DND-41 (cell line): ENCODE measurements at regions not wholly inside any gene's neighbourhood (a gene's known extent, or its start where the extent isn't known, plus 50 kb on each side); places are given as distances from the start of the nearest gene placed in this dataset.

ENCODE experiments used
- ATAC-seq: fragments of 200-7000 bp; cut with Tn5 transposase; 3 replicates; pipeline ENCODE4 v1.9.1; 2021; ENCODE audit warnings: low read depth; ENCODE audit not compliant: insufficient read depth
- DNase-seq: peaks from one replicate; pipeline ENCODE4 v3.0.0-alpha.2; 2020
- H2AFZ ChIP-seq: 2 replicates; pipeline ENCODE4 v1.6.0; 2012; ENCODE audit warnings: low read depth, low read length
- H3K27ac ChIP-seq: 2 replicates; pipeline ENCODE4 v1.5.1; 2012; ENCODE audit warnings: low read length, inconsistent platforms
- H3K27me3 ChIP-seq: fragments of 200-600 bp; sonication (generic); 2 replicates; pipeline ENCODE4 v1.6.0; 2012; ENCODE audit warnings: low read length, mild to moderate bottlenecking, inconsistent platforms; ENCODE audit not compliant: insufficient read depth, poor library complexity
- H3K36me3 ChIP-seq: 2 replicates; pipeline ENCODE4 v1.5.1; 2012; ENCODE audit warnings: low read length, inconsistent platforms; ENCODE audit not compliant: insufficient read depth
- H3K4me1 ChIP-seq: 2 replicates; pipeline ENCODE4 v1.5.1; 2012; ENCODE audit warnings: mild to moderate bottlenecking, low read length; ENCODE audit not compliant: insufficient read depth
- H3K4me2 ChIP-seq: 2 replicates; pipeline ENCODE4 v1.6.0; 2012; ENCODE audit warnings: mild to moderate bottlenecking, moderate library complexity, low read length, inconsistent platforms; ENCODE audit not compliant: insufficient read depth
- H3K4me3 ChIP-seq, 2 experiments: fragments of 200-600 bp in 1 of 2; shearing (Covaris generic) in 1 of 2; 2 replicates each; pipeline ENCODE4 v1.5.1; 2012 to 2016; ENCODE audit warnings: inconsistent platforms in 2 of 2, low read length in 2 of 2, mild to moderate bottlenecking in 2 of 2, low read depth in 1 of 2, moderate library complexity in 1 of 2
- H3K79me2 ChIP-seq: 2 replicates; pipeline ENCODE4 v1.6.0; 2012; ENCODE audit warnings: low read length, inconsistent platforms; ENCODE audit not compliant: insufficient read depth
- H3K9ac ChIP-seq: 2 replicates; pipeline ENCODE4 v1.6.0; 2012; ENCODE audit warnings: low read depth, mild to moderate bottlenecking, inconsistent platforms, low read length, moderate library complexity
- H3K9me3 ChIP-seq: 2 replicates; pipeline ENCODE4 v1.5.1; 2012; ENCODE audit warnings: low read length, moderate library complexity, mild to moderate bottlenecking, inconsistent platforms; ENCODE audit not compliant: insufficient read depth, severe bottlenecking
- H4K20me1 ChIP-seq: 2 replicates; pipeline ENCODE4 v1.6.0; 2012; ENCODE audit warnings: low read length; ENCODE audit not compliant: insufficient read depth
- CTCF ChIP-seq: IDR thresholded peaks from 2 replicates; pipeline ENCODE4 v1.5.1; 2012; ENCODE audit warnings: borderline replicate concordance, low read length, moderate library complexity, mild to moderate bottlenecking; ENCODE audit not compliant: poor library complexity, severe bottlenecking; ENCODE audit errors: extremely low read depth
- EZH2 ChIP-seq: IDR thresholded peaks from 3 replicates; pipeline ENCODE4 v1.6.1; 2012; ENCODE audit warnings: borderline replicate concordance, low read depth, mild to moderate bottlenecking, moderate library complexity, low read length, inconsistent platforms; ENCODE audit not compliant: severe bottlenecking

- no peaks in the 10 kb centered on the region for H4K20me1 ChIP-seq
- TF ChIP-seq EZH2 (no peak), CTCF (no peak)
- no peaks in the 10 kb centered on the region for H3K36me3 ChIP-seq
- DNase-seq (no peak), ATAC-seq (no peak)
- 0 out of 2 replicates have a peak, but pooled peaks cover 2% of the 10 kb centered on the region for H3K4me1 ChIP-seq
- H3K79me2 ChIP-seq = no peaks in the 10 kb centered on the region
- H3K4me3 ChIP-seq = no peak overlapping the region
- no peaks in the 10 kb centered on the region for H3K9me3 ChIP-seq
- no peak overlapping the region for H3K9ac ChIP-seq
- no peak overlapping the region for H3K27ac ChIP-seq
- H3K27me3 ChIP-seq = no peaks in the 10 kb centered on the region
- no peak overlapping the region for H2AFZ ChIP-seq
- no peak overlapping the region for H3K4me2 ChIP-seq
Observed at GRCh38 chr13:80452279-80452678, 111.4 kb upstream of the SPRY2 start.

- ATAC-seq (no peak), DNase-seq (no peak)
- Histone ChIP-seq H3K4me3 (no peak overlapping the region), H4K20me1 (no peaks in the 10 kb centered on the region), H3K4me2 (no peak overlapping the region), H3K79me2 (no peaks in the 10 kb centered on the region), H3K9ac (no peak overlapping the region), H3K36me3 (no peaks in the 10 kb centered on the region), H2AFZ (no peak overlapping the region), H3K27ac (no peak overlapping the region), H3K4me1 (0 out of 2 replicates have a peak, but pooled peaks cover 2% of the 10 kb centered on the region), H3K9me3 (no peaks in the 10 kb centered on the region), H3K27me3 (no peaks in the 10 kb centered on the region)
- no peak for TF ChIP-seq EZH2
- no peak for TF ChIP-seq CTCF
Observed at GRCh38 chr13:80451641-80452040, 110.7 kb upstream of the SPRY2 start.

GRCh38 chr13:80450386-80450785, 109.5 kb upstream of the SPRY2 start:
- Histone ChIP-seq H3K79me2 (no peaks in the 10 kb centered on the region), H3K9ac (no peak overlapping the region), H3K9me3 (no peaks in the 10 kb centered on the region), H2AFZ (no peak overlapping the region), H3K4me1 (0 out of 2 replicates have a peak, but pooled peaks cover 2% of the 10 kb centered on the region), H4K20me1 (no peaks in the 10 kb centered on the region), H3K27me3 (no peaks in the 10 kb centered on the region), H3K27ac (no peak overlapping the region), H3K36me3 (no peaks in the 10 kb centered on the region), H3K4me3 (no peak overlapping the region), H3K4me2 (no peak overlapping the region)
- ATAC-seq (no peak), DNase-seq (no peak)
- TF ChIP-seq EZH2 (no peak), CTCF (no peak)

- Histone ChIP-seq H3K9me3 (no peaks in the 10 kb centered on the region), H3K4me2 (no peak overlapping the region), H3K27me3 (peaks cover 3% of the 10 kb centered on the region), H3K9ac (no peak overlapping the region), H3K36me3 (no peaks in the 10 kb centered on the region), H2AFZ (no peak overlapping the region), H4K20me1 (no peaks in the 10 kb centered on the region), H3K4me3 (no peak overlapping the region), H3K27ac (no peak overlapping the region), H3K79me2 (no peaks in the 10 kb centered on the region), H3K4me1 (no peaks in the 10 kb centered on the region)
- ATAC-seq = no peak
- no peak for DNase-seq
- TF ChIP-seq CTCF (no peak), EZH2 (no peak)
Observed at GRCh38 chr13:80448725-80449124, 107.8 kb upstream of the SPRY2 start.
